OCI-LY3 (cell line): ENCODE measurements at regions not wholly inside any gene's neighbourhood (a gene's known extent, or its start where the extent isn't known, plus 50 kb on each side); places are given as distances from the start of the nearest gene placed in this dataset.

ENCODE experiments used
- H2AFZ ChIP-seq: fragments of 200-600, 300-600 bp; shearing (Covaris generic); 2 replicates; pipeline ENCODE4 v1.6.0; 2014; ENCODE audit warnings: antibody characterized with exemption, low read depth, low read length
- H3K27ac ChIP-seq: fragments of 200-600, 300-600 bp; sonication (generic); 2 replicates; pipeline ENCODE4 v1.5.1; 2014; ENCODE audit warnings: mild to moderate bottlenecking, low read length, moderate library complexity, mixed read lengths
- H3K27me3 ChIP-seq: fragments of 200-600, 300-600 bp; sonication (generic); 2 replicates; pipeline ENCODE4 v1.6.1; 2014; ENCODE audit warnings: low read depth, low read length, mixed read lengths
- H3K36me3 ChIP-seq: fragments of 200-600, 300-600 bp; sonication (generic); replicated peaks from 2 replicates; pipeline ENCODE3; 2014; ENCODE audit warnings: low read depth, low read length, mixed read lengths
- H3K4me1 ChIP-seq: fragments of 300-600, 200-600 bp; sonication (generic); 2 replicates; pipeline ENCODE4 v1.6.1; 2014; ENCODE audit warnings: low read length, mixed read lengths
- H3K4me2 ChIP-seq: fragments of 200-600, 300-600 bp; sonication (generic); 2 replicates; pipeline ENCODE4 v1.6.1; 2014; ENCODE audit warnings: low read length, mixed read lengths
- H3K4me3 ChIP-seq: fragments of 300-600, 200-600 bp; sonication (generic); 2 replicates; pipeline ENCODE4 v1.5.1; 2014; ENCODE audit warnings: antibody characterized with exemption, mild to moderate bottlenecking, low read length, moderate library complexity
- H3K79me2 ChIP-seq: fragments of 300-600, 200-600 bp; shearing (Covaris generic); 2 replicates; pipeline ENCODE4 v1.6.1; 2014; ENCODE audit warnings: mild to moderate bottlenecking, low read length, mixed read lengths
- H3K9ac ChIP-seq: fragments of 300-600, 200-600 bp; shearing (Covaris generic); 2 replicates; pipeline ENCODE4 v1.6.0; 2014; ENCODE audit warnings: mild to moderate bottlenecking, low read length, moderate library complexity
- H3K9me3 ChIP-seq: fragments of 200-600, 300-600 bp; shearing (Covaris generic); 2 replicates; pipeline ENCODE4 v1.6.1; 2014; ENCODE audit warnings: low read length, mixed read lengths; ENCODE audit not compliant: insufficient read depth
- H4K20me1 ChIP-seq: fragments of 200-600, 300-600 bp; sonication (generic); 2 replicates; pipeline ENCODE4 v1.6.1; 2016; ENCODE audit warnings: low read length, mixed read lengths; ENCODE audit not compliant: insufficient read depth
- EZH2phosphoT487 ChIP-seq: fragments of 200-600 bp; shearing (Covaris generic); IDR thresholded peaks from 2 replicates; pipeline ENCODE4 v1.6.1; 2018; ENCODE audit warnings: antibody characterized with exemption, mixed run types, low read depth
- TF ChIP-seq, protein P1 (sequence below): fragments of 200-600, 300-600 bp; sonication (generic); IDR thresholded peaks from 2 replicates; pipeline ENCODE4 v1.5.1; 2014; ENCODE audit warnings: antibody characterized with exemption, low read length, low read depth

DNA sequence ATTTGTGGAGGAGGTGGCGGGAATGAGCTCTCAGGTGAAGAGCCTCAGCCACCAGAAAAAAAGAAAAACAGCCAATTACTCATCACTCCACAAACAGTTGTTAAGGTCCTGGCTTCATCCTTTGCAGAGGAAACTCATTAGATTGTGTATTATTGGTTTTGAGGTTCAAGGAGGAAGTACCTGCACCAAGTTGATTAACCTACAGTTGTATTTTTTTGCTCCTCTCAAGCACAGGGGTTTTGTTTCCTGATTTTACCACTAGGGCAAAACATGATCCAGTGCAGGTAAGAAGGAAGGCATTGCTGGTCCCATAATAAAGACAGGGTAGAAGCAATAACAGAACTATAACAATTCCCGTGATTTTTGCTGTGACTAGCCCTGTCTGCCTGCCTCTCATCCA is 84.0 kb upstream of the QRFPR start:
- no peak overlapping the region for H2AFZ ChIP-seq
- H3K36me3 ChIP-seq: no peaks in the 10 kb centered on the region
- peaks cover 20% of the 10 kb centered on the region for H3K4me1 ChIP-seq
- no peak overlapping the region for H3K27ac ChIP-seq
- peak overlapping the region; percentile 31; the same call in 1 of the 2 replicates for H3K4me2 ChIP-seq
- no peaks in the 10 kb centered on the region for H3K27me3 ChIP-seq
- TF ChIP-seq, protein P1, sequence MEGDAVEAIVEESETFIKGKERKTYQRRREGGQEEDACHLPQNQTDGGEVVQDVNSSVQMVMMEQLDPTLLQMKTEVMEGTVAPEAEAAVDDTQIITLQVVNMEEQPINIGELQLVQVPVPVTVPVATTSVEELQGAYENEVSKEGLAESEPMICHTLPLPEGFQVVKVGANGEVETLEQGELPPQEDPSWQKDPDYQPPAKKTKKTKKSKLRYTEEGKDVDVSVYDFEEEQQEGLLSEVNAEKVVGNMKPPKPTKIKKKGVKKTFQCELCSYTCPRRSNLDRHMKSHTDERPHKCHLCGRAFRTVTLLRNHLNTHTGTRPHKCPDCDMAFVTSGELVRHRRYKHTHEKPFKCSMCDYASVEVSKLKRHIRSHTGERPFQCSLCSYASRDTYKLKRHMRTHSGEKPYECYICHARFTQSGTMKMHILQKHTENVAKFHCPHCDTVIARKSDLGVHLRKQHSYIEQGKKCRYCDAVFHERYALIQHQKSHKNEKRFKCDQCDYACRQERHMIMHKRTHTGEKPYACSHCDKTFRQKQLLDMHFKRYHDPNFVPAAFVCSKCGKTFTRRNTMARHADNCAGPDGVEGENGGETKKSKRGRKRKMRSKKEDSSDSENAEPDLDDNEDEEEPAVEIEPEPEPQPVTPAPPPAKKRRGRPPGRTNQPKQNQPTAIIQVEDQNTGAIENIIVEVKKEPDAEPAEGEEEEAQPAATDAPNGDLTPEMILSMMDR: peak; percentile 11; the same call in 1 of the 2 replicates
- TF ChIP-seq EZH2phosphoT487: no peak
- no peak overlapping the region for H3K9ac ChIP-seq
- no peaks in the 10 kb centered on the region for H3K79me2 ChIP-seq
- no peak overlapping the region for H3K4me3 ChIP-seq
- H3K9me3 ChIP-seq: no peaks in the 10 kb centered on the region
- H4K20me1 ChIP-seq: no peaks in the 10 kb centered on the region

DNA sequence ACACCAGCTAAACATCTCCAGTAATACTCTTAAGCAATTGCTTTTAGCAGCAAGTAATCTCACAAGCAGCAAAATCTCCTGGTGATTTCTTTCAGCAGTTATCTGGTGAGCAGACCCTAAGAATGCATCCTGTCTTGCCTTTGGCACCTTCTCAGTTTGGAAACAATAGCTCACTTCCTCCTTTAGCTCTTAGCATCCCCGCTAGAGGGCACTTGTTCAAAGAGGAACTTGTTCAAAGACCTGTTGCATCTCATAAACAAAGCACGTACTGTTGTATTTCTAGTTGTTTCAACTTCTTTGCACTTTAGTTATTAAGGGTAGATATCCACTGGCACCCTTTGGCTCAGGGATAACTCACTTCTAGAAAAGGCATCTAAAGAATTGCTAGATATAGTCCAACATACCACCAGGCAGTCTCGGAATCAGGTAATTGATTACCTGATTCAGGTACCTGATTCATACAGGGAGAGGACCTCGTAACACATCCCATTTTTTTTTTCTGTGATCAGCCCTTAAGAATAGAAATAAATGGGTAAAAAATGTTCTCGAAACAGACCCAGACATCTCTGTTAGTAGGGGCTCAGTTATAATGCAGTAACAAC is 81.9 kb upstream of the QRFPR start:
- Histone ChIP-seq H3K27ac (no peak overlapping the region), H3K4me3 (no peak overlapping the region), H4K20me1 (no peaks in the 10 kb centered on the region), H2AFZ (no peak overlapping the region), H3K4me1 (peaks cover 30% of the 10 kb centered on the region), H3K79me2 (no peaks in the 10 kb centered on the region), H3K9me3 (no peaks in the 10 kb centered on the region), H3K36me3 (no peaks in the 10 kb centered on the region), H3K9ac (no peak overlapping the region), H3K4me2 (peak overlapping the region; percentile 48), H3K27me3 (no peaks in the 10 kb centered on the region)
- TF ChIP-seq EZH2phosphoT487: no peak
- TF ChIP-seq, protein P1: peak; percentile 90

DNA sequence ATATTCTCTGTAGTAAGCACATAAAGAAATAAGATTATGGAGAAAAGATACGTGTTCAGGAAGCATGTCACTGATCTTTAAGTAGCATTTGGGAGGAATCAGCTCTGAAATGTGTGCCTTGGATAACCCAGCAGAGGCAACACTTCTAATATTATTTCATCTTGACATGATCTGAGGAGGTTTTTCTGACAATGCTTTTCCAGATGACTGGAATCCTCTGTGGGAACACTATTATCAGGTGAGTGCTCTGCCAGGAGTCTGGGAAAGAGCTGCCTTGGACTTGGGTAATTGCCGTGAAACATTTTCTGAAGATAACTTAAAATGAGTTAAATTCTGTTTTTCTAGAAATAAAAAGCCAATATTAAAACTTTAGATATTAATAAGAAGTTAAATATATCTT is 78.2 kb upstream of the QRFPR start:
- H3K27ac ChIP-seq: no peak overlapping the region

DNA sequence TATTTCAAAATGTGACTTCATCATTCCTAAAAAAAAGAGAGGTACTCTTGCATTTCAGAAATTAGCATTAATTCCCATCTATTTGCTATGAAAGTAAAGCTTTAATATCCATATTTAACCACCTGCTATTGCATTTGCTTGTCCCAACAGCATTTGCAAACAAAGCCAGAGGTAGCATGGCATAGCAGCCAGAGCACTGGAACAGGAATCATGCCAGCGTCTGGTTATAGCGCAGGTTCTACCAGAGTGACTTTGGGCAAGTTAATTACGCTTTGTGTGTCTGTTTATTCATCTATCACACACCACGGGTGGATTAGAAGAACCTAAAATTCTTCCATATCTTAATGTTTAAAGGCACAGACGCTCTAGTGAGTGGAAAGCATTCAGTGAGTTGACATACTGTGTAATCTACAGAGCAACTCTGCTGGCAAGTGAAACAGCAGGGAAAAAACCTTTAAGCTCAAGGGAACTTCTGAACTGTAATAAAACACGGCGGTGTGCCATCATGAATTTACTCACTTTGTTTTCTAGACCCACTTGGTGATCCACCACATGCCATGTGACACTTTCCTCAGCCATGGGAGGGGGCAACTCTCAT is 76.6 kb upstream of the QRFPR start:
- Histone ChIP-seq H3K9ac (peak overlapping the region; percentile 41; the same call in 1 of the 2 replicates), H3K4me1 (peaks cover 61% of the 10 kb centered on the region), H3K9me3 (no peaks in the 10 kb centered on the region), H3K4me2 (peak overlapping the region; percentile 81), H3K36me3 (no peaks in the 10 kb centered on the region), H2AFZ (peak overlapping the region; percentile 87), H3K27ac (peak overlapping the region; percentile 21; the same call in 1 of the 2 replicates), H4K20me1 (no peaks in the 10 kb centered on the region), H3K79me2 (no peaks in the 10 kb centered on the region), H3K4me3 (peak overlapping the region; percentile 57), H3K27me3 (no peaks in the 10 kb centered on the region)
- TF ChIP-seq, protein P1: no peak

More for the DNA sequence above, 78.2 kb upstream of the QRFPR start:
- H3K27me3 ChIP-seq: no peaks in the 10 kb centered on the region
- H3K4me3 ChIP-seq: no peak overlapping the region
- no peak overlapping the region for H2AFZ ChIP-seq
- H3K79me2 ChIP-seq: no peaks in the 10 kb centered on the region
- no peak overlapping the region for H3K9ac ChIP-seq
- H3K36me3 ChIP-seq: no peaks in the 10 kb centered on the region
- H4K20me1 ChIP-seq: no peaks in the 10 kb centered on the region
- H3K4me1 ChIP-seq: peaks cover 63% of the 10 kb centered on the region
- no peaks in the 10 kb centered on the region for H3K9me3 ChIP-seq
- TF ChIP-seq, protein P1: no peak
- no peak for TF ChIP-seq EZH2phosphoT487
- H3K4me2 ChIP-seq: no peak overlapping the region
